ENCODE measurements at regions not wholly inside any gene's neighbourhood (a gene's known extent, or its start where the extent isn't known, plus 50 kb on each side); places are given as distances from the start of the nearest gene placed in this dataset.

- no peak for DNase-seq (ENCODE audit: low read depth)
- H3K36me3 ChIP-seq (ENCODE audit: control insufficient read depth, insufficient read depth, low read length) = no peaks in the 10 kb centered on the region
- no peak overlapping the region for H3K4me3 ChIP-seq (ENCODE audit: low read depth, low read length)
- TF ChIP-seq CTCF (IDR thresholded peaks at IDR 0.05; ENCODE audit: insufficient read depth, low read length, poor library complexity, severe bottlenecking) = no peak
- no peaks in the 10 kb centered on the region for H3K27me3 ChIP-seq (ENCODE audit: control insufficient read depth, insufficient read depth, low read length)
These were observed 188.4 kb upstream of the CLNK start for GRCh38 chr4:10872833-10873517.

- H3K27me3 ChIP-seq (ENCODE audit: control insufficient read depth, insufficient read depth, low read length) = no peaks in the 10 kb centered on the region
- no peak overlapping the region for H3K4me3 ChIP-seq (ENCODE audit: low read depth, low read length)
- H3K36me3 ChIP-seq (ENCODE audit: control insufficient read depth, insufficient read depth, low read length) = no peaks in the 10 kb centered on the region
- DNase-seq (ENCODE audit: low read depth) = no peak
- no peak for TF ChIP-seq CTCF (IDR thresholded peaks at IDR 0.05; ENCODE audit: insufficient read depth, low read length, poor library complexity, severe bottlenecking)
These were observed 182.1 kb upstream of the CLNK start for GRCh38 chr4:10866666-10867065.

- no peaks in the 10 kb centered on the region for H3K27me3 ChIP-seq (ENCODE audit: control insufficient read depth, insufficient read depth, low read length)
- no peak for DNase-seq (ENCODE audit: low read depth)
- no peak for TF ChIP-seq CTCF (IDR thresholded peaks at IDR 0.05; ENCODE audit: insufficient read depth, low read length, poor library complexity, severe bottlenecking)
- H3K4me3 ChIP-seq (ENCODE audit: low read depth, low read length) = no peak overlapping the region
- H3K36me3 ChIP-seq (ENCODE audit: control insufficient read depth, insufficient read depth, low read length) = no peaks in the 10 kb centered on the region
These were observed 176.5 kb upstream of the CLNK start for GRCh38 chr4:10861036-10861435.

GRCh38 chr4:10856271-10856782 lies 171.8 kb upstream of the CLNK start:
- Histone ChIP-seq H3K36me3 (ENCODE audit: control insufficient read depth, insufficient read depth, low read length) (no peaks in the 10 kb centered on the region), H3K4me3 (ENCODE audit: low read depth, low read length) (no peak overlapping the region), H3K27me3 (ENCODE audit: control insufficient read depth, insufficient read depth, low read length) (no peaks in the 10 kb centered on the region)
- no peak for TF ChIP-seq CTCF (IDR thresholded peaks at IDR 0.05; ENCODE audit: insufficient read depth, low read length, poor library complexity, severe bottlenecking)
- DNase-seq (ENCODE audit: low read depth) = no peak

- Histone ChIP-seq H3K27me3 (ENCODE audit: control insufficient read depth, insufficient read depth, low read length) (no peaks in the 10 kb centered on the region), H3K36me3 (ENCODE audit: control insufficient read depth, insufficient read depth, low read length) (no peaks in the 10 kb centered on the region), H3K4me3 (ENCODE audit: low read depth, low read length) (no peak overlapping the region)
- DNase-seq (ENCODE audit: low read depth) = no peak
- TF ChIP-seq CTCF (IDR thresholded peaks at IDR 0.05; ENCODE audit: insufficient read depth, low read length, poor library complexity, severe bottlenecking) = no peak
These were observed 168.6 kb upstream of the CLNK start for GRCh38 chr4:10853196-10853595.

GRCh38 chr4:10841697-10842096 lies 157.1 kb upstream of the CLNK start:
- no peak for TF ChIP-seq CTCF (IDR thresholded peaks at IDR 0.05; ENCODE audit: insufficient read depth, low read length, poor library complexity, severe bottlenecking)
- H3K27me3 ChIP-seq (ENCODE audit: control insufficient read depth, insufficient read depth, low read length) = no peaks in the 10 kb centered on the region
- DNase-seq (ENCODE audit: low read depth) = no peak
- no peak overlapping the region for H3K4me3 ChIP-seq (ENCODE audit: low read depth, low read length)
- H3K36me3 ChIP-seq (ENCODE audit: control insufficient read depth, insufficient read depth, low read length) = no peaks in the 10 kb centered on the region

Measured in kidney epithelial cell (primary cell).